MM.1S (cell line): ENCODE measurements at regions not wholly inside any gene's neighbourhood (a gene's known extent, or its start where the extent isn't known, plus 50 kb on each side); places are given as distances from the start of the nearest gene placed in this dataset.

Experiments
- DNase-seq: peaks from one replicate; pipeline ENCODE4 v3.0.0-alpha.2; 2015
- H2AFZ ChIP-seq: fragments of 300-600 bp; sonication (generic); 2 replicates; pipeline ENCODE4 v1.6.0; 2016; ENCODE audit warnings: antibody characterized with exemption, low read length
- H3F3A ChIP-seq: fragments of 300-600 bp; sonication (generic); 2 replicates; pipeline ENCODE4 v1.6.1; 2016; ENCODE audit warnings: mild to moderate bottlenecking, antibody characterized with exemption, low read length, moderate library complexity, mixed read lengths; ENCODE audit not compliant: insufficient read depth
- H3K27ac ChIP-seq: fragments of 300-600 bp; sonication (generic); 2 replicates; pipeline ENCODE4 v1.5.1; 2016; ENCODE audit warnings: mild to moderate bottlenecking, low read length
- H3K27me3 ChIP-seq: fragments of 300-600 bp; sonication (generic); replicated peaks from 2 replicates; pipeline ENCODE4 v1.6.0; 2016; ENCODE audit warnings: low read length; ENCODE audit not compliant: insufficient read depth
- H3K36me3 ChIP-seq: fragments of 300-600 bp; sonication (generic); replicated peaks from 2 replicates; pipeline ENCODE4 v1.6.1; 2016; ENCODE audit warnings: mild to moderate bottlenecking, low read length, mixed read lengths; ENCODE audit not compliant: insufficient read depth
- H3K4me1 ChIP-seq: fragments of 300-600 bp; sonication (generic); 2 replicates; pipeline ENCODE4 v1.6.1; 2016; ENCODE audit warnings: low read length, mixed read lengths
- H3K4me2 ChIP-seq: fragments of 300-600 bp; sonication (generic); 2 replicates; pipeline ENCODE4 v1.6.0; 2016; ENCODE audit warnings: low read depth, low read length
- H3K4me3 ChIP-seq: fragments of 300-600 bp; sonication (generic); 2 replicates; pipeline ENCODE4 v1.5.1; 2016; ENCODE audit warnings: low read length, mixed read lengths
- H3K79me2 ChIP-seq: fragments of 300-600 bp; sonication (generic); 2 replicates; pipeline ENCODE4 v1.6.1; 2016; ENCODE audit warnings: mixed run types, low read length, mixed read lengths
- H3K9ac ChIP-seq: fragments of 300-600 bp; sonication (generic); 2 replicates; pipeline ENCODE4 v1.6.1; 2016; ENCODE audit warnings: low read length, mixed read lengths
- H3K9me2 ChIP-seq: fragments of 300-600 bp; sonication (generic); replicated peaks from 2 replicates; pipeline ENCODE4 v1.6.1; 2016; ENCODE audit warnings: mild to moderate bottlenecking, low read length, mixed read lengths; ENCODE audit not compliant: insufficient read depth
- H3K9me3 ChIP-seq: fragments of 300-600 bp; sonication (generic); replicated peaks from 2 replicates; pipeline ENCODE4 v1.6.1; 2016; ENCODE audit warnings: mild to moderate bottlenecking, low read length, mixed read lengths; ENCODE audit not compliant: insufficient read depth
- H4K20me1 ChIP-seq: fragments of 300-600 bp; sonication (generic); 2 replicates; pipeline ENCODE4 v1.6.1; 2016; ENCODE audit warnings: mild to moderate bottlenecking, low read length, moderate library complexity, mixed read lengths; ENCODE audit not compliant: insufficient read depth
- EZH2 ChIP-seq: fragments of 300-600 bp; sonication (generic); optimal IDR thresholded peaks from 2 replicates; pipeline ENCODE3; 2017; ENCODE audit warnings: low read depth, mild to moderate bottlenecking, antibody characterized with exemption, low read length, mixed read lengths
- EZH2phosphoT487 ChIP-seq: fragments of 300-600 bp; sonication (generic); IDR thresholded peaks from 2 replicates; pipeline ENCODE4 v1.6.1; 2018; ENCODE audit warnings: antibody characterized with exemption, low read length
- TF ChIP-seq, protein P1 (sequence below): fragments of 300-600 bp; sonication (generic); IDR thresholded peaks from 2 replicates; pipeline ENCODE4 v1.5.1; 2016; ENCODE audit warnings: antibody characterized with exemption, low read length, mixed read lengths

DNA sequence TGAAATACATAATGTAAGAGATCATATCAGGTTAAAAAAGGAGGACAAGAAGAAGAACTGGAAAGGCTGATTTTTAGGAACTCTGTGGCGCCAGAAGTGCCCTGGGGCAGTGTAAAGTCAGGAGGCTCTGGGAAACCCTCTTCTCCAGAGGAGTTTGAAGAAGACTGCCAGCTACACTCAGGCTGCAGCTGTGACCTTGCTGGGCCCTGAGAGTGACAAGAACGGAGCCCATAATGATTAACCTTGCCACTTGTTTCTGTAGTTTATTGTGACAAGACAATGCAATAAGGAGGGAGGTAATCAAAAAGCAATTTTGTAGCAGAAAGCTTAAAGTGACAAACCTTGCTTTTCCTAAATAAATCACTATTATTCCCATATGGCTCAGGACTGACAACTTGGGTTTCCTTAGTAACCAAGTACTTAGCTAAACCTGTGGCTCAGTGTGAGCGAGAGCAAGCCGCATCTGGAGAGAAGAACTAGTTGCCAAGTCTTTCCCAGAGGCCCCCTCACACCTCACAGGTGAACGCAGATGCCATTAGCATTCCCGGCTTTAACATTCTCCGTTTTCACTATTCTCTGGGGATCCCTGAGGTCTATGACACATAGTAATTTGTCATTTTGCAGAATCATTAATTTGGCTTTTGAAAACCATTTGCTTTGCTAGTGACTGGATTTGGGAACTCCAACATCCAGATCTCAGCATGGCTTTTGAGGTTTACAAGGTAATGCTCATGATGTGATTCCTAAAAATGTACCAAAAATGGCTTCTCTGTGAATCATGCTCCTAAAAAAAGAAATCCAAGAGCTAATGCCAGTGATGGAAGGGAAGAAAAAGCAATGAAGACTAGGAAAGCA, 115.9 kb downstream of the OMA1 start:
- no peak for DNase-seq
- no peaks in the 10 kb centered on the region for H3K36me3 ChIP-seq
- no peak overlapping the region for H3K9ac ChIP-seq
- no peaks in the 10 kb centered on the region for H3K9me2 ChIP-seq
- H4K20me1 ChIP-seq: no peaks in the 10 kb centered on the region
- no peak overlapping the region for H3K27ac ChIP-seq
- H3K4me1 ChIP-seq: no peaks in the 10 kb centered on the region
- H3K9me3 ChIP-seq: no peaks in the 10 kb centered on the region
- H3F3A ChIP-seq: no peaks in the 10 kb centered on the region
- H3K27me3 ChIP-seq: no peaks in the 10 kb centered on the region
- TF ChIP-seq, protein P1, sequence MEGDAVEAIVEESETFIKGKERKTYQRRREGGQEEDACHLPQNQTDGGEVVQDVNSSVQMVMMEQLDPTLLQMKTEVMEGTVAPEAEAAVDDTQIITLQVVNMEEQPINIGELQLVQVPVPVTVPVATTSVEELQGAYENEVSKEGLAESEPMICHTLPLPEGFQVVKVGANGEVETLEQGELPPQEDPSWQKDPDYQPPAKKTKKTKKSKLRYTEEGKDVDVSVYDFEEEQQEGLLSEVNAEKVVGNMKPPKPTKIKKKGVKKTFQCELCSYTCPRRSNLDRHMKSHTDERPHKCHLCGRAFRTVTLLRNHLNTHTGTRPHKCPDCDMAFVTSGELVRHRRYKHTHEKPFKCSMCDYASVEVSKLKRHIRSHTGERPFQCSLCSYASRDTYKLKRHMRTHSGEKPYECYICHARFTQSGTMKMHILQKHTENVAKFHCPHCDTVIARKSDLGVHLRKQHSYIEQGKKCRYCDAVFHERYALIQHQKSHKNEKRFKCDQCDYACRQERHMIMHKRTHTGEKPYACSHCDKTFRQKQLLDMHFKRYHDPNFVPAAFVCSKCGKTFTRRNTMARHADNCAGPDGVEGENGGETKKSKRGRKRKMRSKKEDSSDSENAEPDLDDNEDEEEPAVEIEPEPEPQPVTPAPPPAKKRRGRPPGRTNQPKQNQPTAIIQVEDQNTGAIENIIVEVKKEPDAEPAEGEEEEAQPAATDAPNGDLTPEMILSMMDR: no peak
- TF ChIP-seq EZH2phosphoT487 (no peak), EZH2 (no peak)
- no peak overlapping the region for H3K4me2 ChIP-seq
- H3K4me3 ChIP-seq: no peak overlapping the region
- H2AFZ ChIP-seq: no peak overlapping the region
- no peaks in the 10 kb centered on the region for H3K79me2 ChIP-seq

DNA sequence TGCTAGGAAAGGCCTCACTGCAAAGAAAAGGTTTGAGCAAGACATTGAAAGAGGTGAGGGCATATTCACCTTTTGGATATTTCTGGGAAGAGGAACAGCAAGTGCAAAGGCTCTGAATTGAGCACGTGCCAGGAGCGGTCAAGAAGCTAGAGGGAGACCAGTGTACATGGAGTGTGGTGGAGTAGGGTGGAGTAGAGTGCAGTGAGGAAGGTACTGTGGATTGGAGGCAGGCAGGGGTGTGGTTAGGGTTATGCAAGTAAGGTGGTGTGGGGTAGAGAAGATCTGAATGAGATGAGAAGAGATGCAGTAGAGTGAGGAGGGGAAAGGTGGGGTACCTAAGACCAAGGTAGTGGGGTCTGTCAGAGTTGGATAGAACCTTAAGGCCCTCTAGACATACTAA, 119.6 kb downstream of the OMA1 start:
- H3K4me2 ChIP-seq: no peak overlapping the region
- no peaks in the 10 kb centered on the region for H3K9me2 ChIP-seq
- H3K79me2 ChIP-seq: no peaks in the 10 kb centered on the region
- H2AFZ ChIP-seq: no peak overlapping the region
- H3K4me3 ChIP-seq: no peak overlapping the region
- no peak overlapping the region for H3K9ac ChIP-seq
- DNase-seq: no peak
- H3K27ac ChIP-seq: no peak overlapping the region
- no peaks in the 10 kb centered on the region for H3F3A ChIP-seq
- no peaks in the 10 kb centered on the region for H3K4me1 ChIP-seq
- H3K36me3 ChIP-seq: no peaks in the 10 kb centered on the region
- H3K9me3 ChIP-seq: no peaks in the 10 kb centered on the region
- no peaks in the 10 kb centered on the region for H4K20me1 ChIP-seq
- no peaks in the 10 kb centered on the region for H3K27me3 ChIP-seq
- TF ChIP-seq EZH2phosphoT487: no peak
- TF ChIP-seq EZH2: no peak
- TF ChIP-seq, protein P1: no peak

DNA sequence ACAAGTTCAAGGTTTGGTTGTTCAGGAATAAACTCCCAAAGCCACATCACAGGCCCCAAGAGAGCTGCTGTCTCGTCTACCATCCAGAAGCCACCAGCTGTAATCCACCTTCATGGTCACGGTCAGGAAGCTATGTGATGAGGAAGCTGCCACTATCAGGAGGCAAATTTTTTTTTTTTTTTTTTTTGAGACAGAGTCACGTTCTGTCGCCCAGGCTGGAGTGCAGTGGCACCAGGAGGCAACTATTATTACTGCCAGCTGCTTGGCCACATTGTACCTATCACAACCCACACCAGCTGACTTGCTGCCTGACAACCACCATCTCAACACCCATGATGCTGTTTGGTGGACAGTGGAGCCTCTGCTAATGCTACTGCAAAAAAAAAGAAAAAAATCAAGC, 124.1 kb downstream of the OMA1 start:
- H3K4me1 ChIP-seq: no peaks in the 10 kb centered on the region
- no peaks in the 10 kb centered on the region for H3K9me2 ChIP-seq
- H3K9me3 ChIP-seq: no peaks in the 10 kb centered on the region
- H3K9ac ChIP-seq: no peak overlapping the region
- H3K4me3 ChIP-seq: no peak overlapping the region
- no peak overlapping the region for H2AFZ ChIP-seq
- no peak overlapping the region for H3K27ac ChIP-seq
- no peaks in the 10 kb centered on the region for H3K79me2 ChIP-seq
- no peak overlapping the region for H3K4me2 ChIP-seq
- H3K36me3 ChIP-seq: no peaks in the 10 kb centered on the region
- no peaks in the 10 kb centered on the region for H3K27me3 ChIP-seq
- DNase-seq: no peak
- no peaks in the 10 kb centered on the region for H3F3A ChIP-seq
- TF ChIP-seq EZH2phosphoT487 (no peak), EZH2 (no peak)
- TF ChIP-seq, protein P1: no peak
- no peaks in the 10 kb centered on the region for H4K20me1 ChIP-seq
